ENCODE measurements at regions not wholly inside any gene's neighbourhood (a gene's known extent, or its start where the extent isn't known, plus 50 kb on each side); places are given as distances from the start of the nearest gene placed in this dataset.

DNA sequence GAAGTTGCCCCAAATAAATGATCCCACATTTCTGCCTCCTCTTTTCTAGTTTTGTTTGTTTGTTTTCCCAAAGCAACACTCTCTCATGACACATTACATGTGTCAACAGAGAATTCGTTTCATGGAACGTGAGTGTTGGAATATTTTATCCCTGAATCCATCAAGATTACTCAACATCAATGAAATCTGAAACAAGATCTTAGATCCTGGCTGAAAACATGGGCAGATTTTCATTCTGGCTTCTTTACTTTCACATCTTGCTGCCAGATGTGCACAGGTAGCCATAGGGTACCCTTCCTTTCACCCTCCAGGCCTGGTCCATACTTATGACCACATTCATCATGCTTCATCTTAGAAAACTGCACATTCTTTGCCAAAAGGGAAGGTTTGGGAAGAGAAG, 347.0 kb downstream of the DOK5 start:
- H3K9me3 ChIP-seq (ENCODE audit: control insufficient read depth, low read depth, low read length), result no peaks in the 10 kb centered on the region
- WGBS (ENCODE audit: extremely low coverage, insufficient read length, low lambda C conversion rate), result no CpG with 5 or more reads among the region's 2 CpGs
- no peak overlapping the region for H2BK5ac ChIP-seq (ENCODE audit: insufficient read length, low read length)
- no peak overlapping the region for H4K91ac ChIP-seq (ENCODE audit: insufficient read length, low read depth, low read length)
- peaks cover 2% of the 10 kb centered on the region; the same call in 1 of the 2 replicates for H3K27me3 Mint-ChIP-seq (ENCODE audit: low read depth)
- H2AFZ ChIP-seq (ENCODE audit: low read length), result no peak overlapping the region
- no peaks in the 10 kb centered on the region for H3K4me1 ChIP-seq (ENCODE audit: insufficient read depth, low read length)
- no peak overlapping the region for H4K5ac ChIP-seq (ENCODE audit: insufficient read length, low read depth, low read length)
- no peak overlapping the region for H3T11ph ChIP-seq (ENCODE audit: low read length)
- H4K20me1 ChIP-seq (ENCODE audit: control insufficient read depth, insufficient read depth, insufficient read length), result no peaks in the 10 kb centered on the region
- H3K4ac ChIP-seq (ENCODE audit: low read depth, low read length), result no peak overlapping the region
- H3K4me3 Mint-ChIP-seq, result no peak overlapping the region
- H3K23me2 ChIP-seq (ENCODE audit: insufficient read length, low read depth, low read length, poor library complexity, severe bottlenecking), result no peaks in the 10 kb centered on the region
- H2BK12ac ChIP-seq (ENCODE audit: insufficient read length, low read depth, low read length), result no peak overlapping the region
- H3K9ac ChIP-seq (ENCODE audit: extremely low read depth, insufficient read length, low read length), result no peak overlapping the region
- no peaks in the 10 kb centered on the region; a peak in 1 of 5 replicates for H3K9me3 Mint-ChIP-seq
- H4K8ac ChIP-seq (replicated peaks; ENCODE audit: insufficient read length, low read depth, low read length), result no peak overlapping the region
- TF ChIP-seq, protein P1, sequence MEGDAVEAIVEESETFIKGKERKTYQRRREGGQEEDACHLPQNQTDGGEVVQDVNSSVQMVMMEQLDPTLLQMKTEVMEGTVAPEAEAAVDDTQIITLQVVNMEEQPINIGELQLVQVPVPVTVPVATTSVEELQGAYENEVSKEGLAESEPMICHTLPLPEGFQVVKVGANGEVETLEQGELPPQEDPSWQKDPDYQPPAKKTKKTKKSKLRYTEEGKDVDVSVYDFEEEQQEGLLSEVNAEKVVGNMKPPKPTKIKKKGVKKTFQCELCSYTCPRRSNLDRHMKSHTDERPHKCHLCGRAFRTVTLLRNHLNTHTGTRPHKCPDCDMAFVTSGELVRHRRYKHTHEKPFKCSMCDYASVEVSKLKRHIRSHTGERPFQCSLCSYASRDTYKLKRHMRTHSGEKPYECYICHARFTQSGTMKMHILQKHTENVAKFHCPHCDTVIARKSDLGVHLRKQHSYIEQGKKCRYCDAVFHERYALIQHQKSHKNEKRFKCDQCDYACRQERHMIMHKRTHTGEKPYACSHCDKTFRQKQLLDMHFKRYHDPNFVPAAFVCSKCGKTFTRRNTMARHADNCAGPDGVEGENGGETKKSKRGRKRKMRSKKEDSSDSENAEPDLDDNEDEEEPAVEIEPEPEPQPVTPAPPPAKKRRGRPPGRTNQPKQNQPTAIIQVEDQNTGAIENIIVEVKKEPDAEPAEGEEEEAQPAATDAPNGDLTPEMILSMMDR (conservative IDR thresholded peaks at IDR 0.05), result no peak
- H3K36me3 Mint-ChIP-seq (ENCODE audit: insufficient read depth in 1 of 3, low read depth in 3 of 3), result no peaks in the 10 kb centered on the region
- no peak overlapping the region for H3K14ac ChIP-seq (ENCODE audit: insufficient read depth, low read length)
- H2BK120ac ChIP-seq (ENCODE audit: low read depth, low read length, poor library complexity, severe bottlenecking), result no peak overlapping the region
- H3K27ac ChIP-seq (ENCODE audit: insufficient read length, low read depth, low read length), result no peak overlapping the region
- H3K27me3 ChIP-seq (ENCODE audit: insufficient read depth, low read length), result no peaks in the 10 kb centered on the region
- no peak overlapping the region for H3K4me2 ChIP-seq (ENCODE audit: insufficient read depth, insufficient read length, low read length)
- H3K4me1 Mint-ChIP-seq, result peaks cover 5 to 11% of the 10 kb centered on the region in 2 experiments
- H3K27ac Mint-ChIP-seq, result no peak overlapping the region; a peak in 1 of 7 replicates
- no peak overlapping the region for H2BK15ac ChIP-seq (ENCODE audit: low read depth, low read length)
- H2BK20ac ChIP-seq (ENCODE audit: low read depth, low read length, poor library complexity, severe bottlenecking), result no peak overlapping the region
- H3K79me2 ChIP-seq (ENCODE audit: insufficient read depth, low read length), result no peaks in the 10 kb centered on the region
- H3K56ac ChIP-seq (ENCODE audit: insufficient read length, low read depth, low read length), result no peak overlapping the region
- no peak for DNase-seq
- no peak overlapping the region for H2AK5ac ChIP-seq (ENCODE audit: insufficient read length, low read length)
- no peak overlapping the region for H3K18ac ChIP-seq (ENCODE audit: insufficient read length, low read depth, low read length)
- no peaks in the 10 kb centered on the region for H3K79me1 ChIP-seq (ENCODE audit: insufficient read depth, low read depth, low read length, poor library complexity, severe bottlenecking)
- H3K23ac ChIP-seq (ENCODE audit: insufficient read length, low read depth, low read length), result no peak overlapping the region

Measured in H9 (cell line).